Activated CD4-positive, CD25-positive, alpha-beta regulatory T cell treated with anti-CD3 and anti-CD28 coated beads, Interleukin-2, amount 50 U/mL, for 24 hours (primary cell): ENCODE measurements at regions not wholly inside any gene's neighbourhood (a gene's known extent, or its start where the extent isn't known, plus 50 kb on each side); places are given as distances from the start of the nearest gene placed in this dataset.
A peak's percentile ranks its signal among the peaks of the same experiment; 100 is the strongest.

Experiments
- ATAC-seq, 2 donors: fragments of 150-1000 bp; cut with Tn5 transposase; one replicate each; pipeline ENCODE4 v1.10.0; 2021; ENCODE audit warnings: mild to moderate bottlenecking in 1 of 2, moderate library complexity in 1 of 2

GRCh38 chr13:48761256-48761655, 107.5 kb downstream of the CYSLTR2 start:
- no peak for ATAC-seq

GRCh38 chr13:48769107-48769704, 115.5 kb downstream of the CYSLTR2 start:
- peak; percentile 78 to 80 for ATAC-seq

- peak; percentile 59 to 66 for ATAC-seq
Observed at GRCh38 chr13:48770372-48770771, 116.6 kb downstream of the CYSLTR2 start.

- no peak for ATAC-seq
Observed at GRCh38 chr13:48772908-48773307, 119.2 kb downstream of the CYSLTR2 start.

- ATAC-seq, result no peak
Observed at GRCh38 chr13:48773531-48774275, 120.0 kb downstream of the CYSLTR2 start.

- ATAC-seq, result no peak
Observed at GRCh38 chr13:48775285-48775684, 121.6 kb downstream of the CYSLTR2 start.

- ATAC-seq, result no peak
Observed at GRCh38 chr13:48775804-48776203, 122.1 kb downstream of the CYSLTR2 start.

GRCh38 chr13:48776401-48776800, 122.7 kb downstream of the CYSLTR2 start:
- ATAC-seq, result no peak

GRCh38 chr13:48778610-48779009, 124.9 kb downstream of the CYSLTR2 start:
- no peak for ATAC-seq

GRCh38 chr13:48780713-48781341, 127.1 kb downstream of the CYSLTR2 start:
- no peak for ATAC-seq

GRCh38 chr13:48782429-48782840, 128.7 kb downstream of the CYSLTR2 start:
- ATAC-seq, result no peak

- ATAC-seq, result no peak
Observed at GRCh38 chr13:48783181-48783630, 129.5 kb downstream of the CYSLTR2 start.

GRCh38 chr13:48783695-48784230, 130.0 kb downstream of the CYSLTR2 start:
- ATAC-seq, result no peak

- no peak for ATAC-seq
Observed at GRCh38 chr13:48784916-48785548, 131.3 kb downstream of the CYSLTR2 start.

GRCh38 chr13:48790199-48790598, 136.5 kb downstream of the CYSLTR2 start:
- no peak for ATAC-seq

- no peak for ATAC-seq
Observed at GRCh38 chr13:48790966-48791365, 137.2 kb downstream of the CYSLTR2 start.

GRCh38 chr13:48797127-48797526, 143.4 kb downstream of the CYSLTR2 start:
- no peak for ATAC-seq

GRCh38 chr13:48797761-48798160, 144.0 kb downstream of the CYSLTR2 start:
- no peak for ATAC-seq

- ATAC-seq, result no peak
Observed at GRCh38 chr13:48798180-48798579, 144.5 kb downstream of the CYSLTR2 start.

- no peak for ATAC-seq
Observed at GRCh38 chr13:48801255-48801654, 147.5 kb downstream of the CYSLTR2 start.

- peak; percentile 68 to 82 for ATAC-seq
Observed at GRCh38 chr13:48804821-48805601, 151.3 kb downstream of the CYSLTR2 start.

GRCh38 chr13:48806522-48806921, 152.8 kb downstream of the CYSLTR2 start:
- no peak for ATAC-seq
